NT2/D1 (cell line): ENCODE measurements at regions not wholly inside any gene's neighbourhood (a gene's known extent, or its start where the extent isn't known, plus 50 kb on each side); places are given as distances from the start of the nearest gene placed in this dataset.
A peak's percentile ranks its signal among the peaks of the same experiment; 100 is the strongest.

Experiments used
- DNase-seq: peaks from one replicate; pipeline ENCODE4 v3.0.0-alpha.2; 2011; ENCODE audit warnings: low read depth, low spot score
- H3K27me3 ChIP-seq: 2 replicates; pipeline ENCODE4 v1.6.0; 2011; ENCODE audit warnings: mild to moderate bottlenecking; ENCODE audit not compliant: insufficient read length, insufficient read depth
- H3K36me3 ChIP-seq: 2 replicates; pipeline ENCODE4 v1.6.1; 2011; ENCODE audit warnings: mild to moderate bottlenecking, low read length, mixed read lengths; ENCODE audit not compliant: insufficient read depth, insufficient read length
- H3K4me1 ChIP-seq: 2 replicates; pipeline ENCODE4 v1.5.1; 2011; ENCODE audit not compliant: insufficient read depth, insufficient read length
- H3K4me3 ChIP-seq: 2 replicates; pipeline ENCODE4 v1.5.1; 2011; ENCODE audit warnings: low read depth; ENCODE audit not compliant: insufficient read length
- H3K9ac ChIP-seq: 2 replicates; pipeline ENCODE4 v1.6.0; 2011; ENCODE audit warnings: low read depth; ENCODE audit not compliant: insufficient read length
- H3K9me3 ChIP-seq: 2 replicates; pipeline ENCODE4 v1.5.1; 2011; ENCODE audit warnings: mild to moderate bottlenecking, low read length; ENCODE audit not compliant: insufficient read depth
- SUZ12 ChIP-seq: IDR thresholded peaks from 2 replicates; pipeline ENCODE4 v1.6.1; 2011; ENCODE audit not compliant: insufficient read length, insufficient read depth; ENCODE audit errors: extremely low read depth
- YY1 ChIP-seq: IDR thresholded peaks from 2 replicates; pipeline ENCODE4 v1.6.1; 2011; ENCODE audit not compliant: insufficient read length, insufficient read depth
- ZNF274 ChIP-seq: IDR thresholded peaks from 2 replicates; pipeline ENCODE4 v1.6.1; 2011; ENCODE audit warnings: mild to moderate bottlenecking, low read depth, low read length

DNA sequence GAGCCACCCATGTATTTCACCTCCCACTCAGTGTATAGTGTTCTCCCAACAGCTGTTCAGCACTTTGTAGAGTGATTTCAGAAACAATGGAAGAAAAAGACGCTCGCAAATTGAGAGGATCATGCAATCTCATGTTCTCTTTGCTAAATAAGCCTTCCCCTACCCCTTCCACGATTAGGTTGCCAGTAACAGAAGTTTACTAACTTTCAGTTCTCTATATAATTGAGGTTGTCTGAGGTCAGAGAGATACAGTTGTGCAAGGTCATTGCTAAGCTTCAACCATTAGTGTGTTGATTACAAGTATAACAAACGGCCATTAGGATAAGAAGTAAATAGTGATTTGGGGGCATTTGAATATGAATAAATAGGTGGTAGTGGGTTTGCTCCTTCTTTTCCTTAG is 99.6 kb downstream of the TUSC7 start:
- Histone ChIP-seq H3K36me3 (no peaks in the 10 kb centered on the region), H3K9me3 (no peaks in the 10 kb centered on the region), H3K27me3 (no peaks in the 10 kb centered on the region), H3K4me3 (no peak overlapping the region), H3K9ac (no peak overlapping the region), H3K4me1 (no peaks in the 10 kb centered on the region)
- TF ChIP-seq SUZ12 (no peak), ZNF274 (no peak), YY1 (no peak)
- no peak for DNase-seq

DNA sequence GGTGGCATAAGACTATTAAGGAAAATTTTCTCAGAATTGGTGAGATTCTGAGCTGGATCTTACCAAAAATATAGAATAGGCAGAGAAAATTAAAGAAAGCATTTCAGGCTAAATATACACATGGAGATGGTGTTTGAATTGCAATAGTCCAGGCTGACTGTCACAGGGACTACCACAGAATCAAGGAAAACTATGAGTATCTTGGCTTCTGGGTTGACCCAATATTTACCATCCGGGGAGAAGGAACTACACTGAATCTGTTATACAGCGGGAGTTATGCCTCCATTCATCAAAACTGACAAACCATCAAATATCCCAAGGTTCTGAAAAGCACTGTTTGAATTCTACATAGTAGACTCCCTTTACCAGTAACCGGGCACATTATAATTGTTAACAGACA is 102.2 kb downstream of the TUSC7 start:
- Histone ChIP-seq H3K9ac (no peak overlapping the region), H3K36me3 (no peaks in the 10 kb centered on the region), H3K27me3 (no peaks in the 10 kb centered on the region), H3K4me1 (no peaks in the 10 kb centered on the region), H3K4me3 (no peak overlapping the region), H3K9me3 (no peaks in the 10 kb centered on the region)
- DNase-seq: no peak
- TF ChIP-seq YY1: no peak
- no peak for TF ChIP-seq ZNF274
- no peak for TF ChIP-seq SUZ12

DNA sequence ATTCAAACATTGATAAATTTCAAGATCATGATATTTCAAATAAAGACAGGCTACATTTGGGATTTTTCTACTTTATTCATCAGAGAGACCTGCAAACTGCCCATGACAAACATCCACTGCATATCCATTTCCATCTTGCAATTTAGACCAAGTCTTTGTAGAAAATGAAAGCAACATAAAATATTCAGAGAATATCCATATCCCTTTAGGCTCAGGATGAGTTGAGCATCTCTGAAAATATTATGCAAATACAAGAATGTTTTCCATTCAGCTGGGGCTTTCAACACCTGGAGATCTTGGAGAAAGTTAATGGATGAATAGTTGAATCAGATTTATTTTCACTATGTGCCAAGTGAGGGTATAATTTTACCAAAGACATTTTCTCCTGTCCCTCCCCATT is 103.4 kb downstream of the TUSC7 start:
- Histone ChIP-seq H3K4me1 (no peaks in the 10 kb centered on the region), H3K36me3 (no peaks in the 10 kb centered on the region), H3K27me3 (no peaks in the 10 kb centered on the region), H3K9ac (no peak overlapping the region), H3K4me3 (no peak overlapping the region), H3K9me3 (no peaks in the 10 kb centered on the region)
- TF ChIP-seq SUZ12: no peak
- TF ChIP-seq YY1: no peak
- no peak for DNase-seq

DNA sequence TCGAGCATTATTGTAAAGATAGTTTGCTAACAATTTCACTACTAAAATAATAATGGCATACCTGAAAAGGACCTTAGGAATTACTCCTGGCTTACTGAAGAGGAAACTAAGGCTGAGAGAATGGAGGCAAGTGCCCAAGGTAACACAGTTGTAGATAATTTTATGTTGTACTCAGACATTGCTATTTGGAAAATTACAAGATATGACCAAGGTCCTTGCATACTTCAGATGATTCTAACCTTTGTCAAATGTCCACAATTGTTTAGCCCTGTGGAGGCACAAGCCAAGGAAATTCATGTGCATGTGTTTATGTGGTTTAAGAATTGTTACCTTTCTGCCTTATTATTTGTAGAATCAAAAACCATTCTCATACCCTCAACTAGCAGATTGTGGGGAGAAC is 105.7 kb downstream of the TUSC7 start:
- Histone ChIP-seq H3K27me3 (no peaks in the 10 kb centered on the region), H3K9me3 (no peaks in the 10 kb centered on the region), H3K4me1 (no peaks in the 10 kb centered on the region), H3K36me3 (no peaks in the 10 kb centered on the region), H3K9ac (no peak overlapping the region), H3K4me3 (no peak overlapping the region)
- TF ChIP-seq YY1 (no peak), SUZ12 (no peak), ZNF274 (no peak)
- no peak for DNase-seq

DNA sequence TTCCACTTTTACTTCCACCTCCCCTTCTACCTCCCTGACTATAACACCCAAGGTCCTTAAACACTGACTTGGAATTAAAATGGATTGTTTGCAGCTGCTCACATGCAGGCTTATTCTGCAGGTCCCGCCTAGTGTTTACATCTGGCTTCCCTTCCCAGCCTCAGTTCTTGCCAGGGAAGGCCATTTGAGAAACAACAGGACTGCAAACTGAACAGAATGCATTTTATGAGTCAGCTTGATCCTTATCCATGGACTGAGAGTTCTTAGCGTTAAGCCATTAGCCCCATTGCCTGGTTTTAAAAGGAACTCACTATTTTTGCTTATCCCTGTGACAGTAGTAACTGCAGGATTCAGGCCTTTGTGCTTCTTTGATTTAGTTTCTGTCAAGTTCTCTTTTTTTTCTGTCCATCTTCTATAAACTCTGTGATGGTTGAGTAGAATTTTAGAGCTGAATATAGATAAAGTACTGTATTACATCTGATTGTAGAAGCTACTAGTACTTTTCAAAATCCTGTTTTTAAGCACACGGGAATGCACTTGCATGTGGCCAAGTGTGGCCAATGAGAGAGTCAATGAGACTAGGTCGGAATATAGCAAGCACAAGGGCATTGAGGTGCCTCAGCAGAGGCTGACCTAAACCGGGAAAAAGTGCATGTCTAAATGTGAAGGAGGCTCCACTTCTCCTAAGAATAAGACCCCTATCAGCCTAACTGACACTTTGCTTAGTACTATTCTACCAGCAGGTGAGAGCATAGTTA is 106.4 kb downstream of the TUSC7 start:
- TF ChIP-seq YY1: no peak
- no peak for TF ChIP-seq ZNF274
- TF ChIP-seq SUZ12: no peak
- peak; percentile 6 for DNase-seq

DNA sequence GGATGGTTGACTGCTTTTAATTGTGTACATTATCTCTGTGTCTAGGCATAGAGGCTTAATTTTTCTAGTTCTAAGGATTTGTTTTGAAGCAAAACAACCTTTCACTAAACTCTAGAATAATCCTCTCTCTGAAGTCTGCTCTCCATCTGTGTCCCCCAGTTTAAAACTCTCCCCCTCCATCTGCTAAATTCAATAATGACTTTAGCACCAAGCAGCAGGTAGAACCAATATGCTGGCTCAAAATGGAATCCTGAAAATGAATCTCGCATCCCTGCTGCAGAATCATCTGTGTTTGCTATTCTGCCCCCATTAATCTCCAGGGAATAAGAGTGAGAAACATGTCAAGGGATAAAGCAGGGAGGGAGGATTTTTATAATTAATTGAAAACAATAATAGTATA is 111.8 kb downstream of the TUSC7 start:
- Histone ChIP-seq H3K4me3 (no peak overlapping the region), H3K4me1 (no peaks in the 10 kb centered on the region), H3K36me3 (no peaks in the 10 kb centered on the region), H3K27me3 (no peaks in the 10 kb centered on the region), H3K9me3 (no peaks in the 10 kb centered on the region), H3K9ac (no peak overlapping the region)
- TF ChIP-seq SUZ12 (no peak), ZNF274 (no peak), YY1 (no peak)
- DNase-seq: no peak

More for the DNA sequence above, 106.4 kb downstream of the TUSC7 start:
- Histone ChIP-seq H3K27me3 (no peaks in the 10 kb centered on the region), H3K36me3 (no peaks in the 10 kb centered on the region), H3K4me3 (no peak overlapping the region), H3K9ac (no peak overlapping the region), H3K9me3 (no peaks in the 10 kb centered on the region), H3K4me1 (no peaks in the 10 kb centered on the region)

DNA sequence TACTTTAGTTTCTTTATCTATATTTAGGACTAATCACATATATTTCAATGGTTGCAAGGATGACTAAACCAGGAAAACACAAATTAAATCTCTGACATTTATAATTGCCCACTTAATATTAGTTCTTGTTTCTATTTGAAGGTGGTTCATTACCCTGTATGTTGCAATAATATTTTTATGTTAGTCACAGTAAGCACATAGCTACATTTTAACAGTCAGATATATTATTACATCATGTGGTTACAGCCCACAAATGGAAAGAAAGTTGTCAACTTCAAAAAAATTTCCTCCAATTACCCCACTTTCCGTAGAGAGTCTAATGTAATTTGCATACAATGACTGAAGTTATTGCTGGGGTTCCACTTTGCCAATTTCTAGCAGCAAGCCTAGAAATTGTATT is 114.6 kb downstream of the TUSC7 start:
- Histone ChIP-seq H3K4me3 (no peak overlapping the region), H3K27me3 (no peaks in the 10 kb centered on the region), H3K9ac (no peak overlapping the region), H3K9me3 (no peaks in the 10 kb centered on the region), H3K4me1 (no peaks in the 10 kb centered on the region), H3K36me3 (no peaks in the 10 kb centered on the region)
- TF ChIP-seq YY1 (no peak), ZNF274 (no peak), SUZ12 (no peak)
- DNase-seq: no peak
